HG02938 (cell line): ENCODE measurements at regions not wholly inside any gene's neighbourhood (a gene's known extent, or its start where the extent isn't known, plus 50 kb on each side); places are given as distances from the start of the nearest gene placed in this dataset.
"Not testable (repeated sequence)": the region's sequence is repeated elsewhere in the genome, so short reads cannot be mapped to it uniquely, and the experiment has no call there.

ENCODE experiments used
- ATAC-seq: cut with Tn5 transposase; IDR thresholded peaks from one replicate; pipeline ENCODE4 v1.9.1; 2021; ENCODE audit warnings: mild to moderate bottlenecking, moderate library complexity; ENCODE audit not compliant: unreplicated experiment

- ATAC-seq: no peak
Observed at GRCh38 chr7:37545619-37546534, 97.2 kb upstream of the ELMO1 start.

DNA sequence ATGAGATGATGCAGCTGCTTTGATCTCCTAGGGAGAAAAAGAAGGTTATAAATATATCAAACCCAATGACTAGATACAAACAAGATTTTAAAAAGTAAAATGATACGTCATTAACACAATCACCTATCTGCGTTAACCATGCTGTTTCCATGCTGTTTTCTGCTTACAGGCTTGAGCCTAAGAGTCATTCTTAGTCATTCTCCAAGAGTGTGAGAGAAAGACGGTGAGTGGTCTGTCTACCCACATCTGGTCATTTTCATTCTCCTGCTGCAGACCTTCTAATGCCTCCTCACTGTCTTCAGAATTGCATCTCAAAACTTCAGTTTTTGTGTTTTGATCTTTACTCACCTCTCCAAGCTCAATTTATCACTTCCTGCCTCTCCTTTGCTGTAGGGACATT lies 98.0 kb upstream of the ELMO1 start:
- ATAC-seq: no peak

DNA sequence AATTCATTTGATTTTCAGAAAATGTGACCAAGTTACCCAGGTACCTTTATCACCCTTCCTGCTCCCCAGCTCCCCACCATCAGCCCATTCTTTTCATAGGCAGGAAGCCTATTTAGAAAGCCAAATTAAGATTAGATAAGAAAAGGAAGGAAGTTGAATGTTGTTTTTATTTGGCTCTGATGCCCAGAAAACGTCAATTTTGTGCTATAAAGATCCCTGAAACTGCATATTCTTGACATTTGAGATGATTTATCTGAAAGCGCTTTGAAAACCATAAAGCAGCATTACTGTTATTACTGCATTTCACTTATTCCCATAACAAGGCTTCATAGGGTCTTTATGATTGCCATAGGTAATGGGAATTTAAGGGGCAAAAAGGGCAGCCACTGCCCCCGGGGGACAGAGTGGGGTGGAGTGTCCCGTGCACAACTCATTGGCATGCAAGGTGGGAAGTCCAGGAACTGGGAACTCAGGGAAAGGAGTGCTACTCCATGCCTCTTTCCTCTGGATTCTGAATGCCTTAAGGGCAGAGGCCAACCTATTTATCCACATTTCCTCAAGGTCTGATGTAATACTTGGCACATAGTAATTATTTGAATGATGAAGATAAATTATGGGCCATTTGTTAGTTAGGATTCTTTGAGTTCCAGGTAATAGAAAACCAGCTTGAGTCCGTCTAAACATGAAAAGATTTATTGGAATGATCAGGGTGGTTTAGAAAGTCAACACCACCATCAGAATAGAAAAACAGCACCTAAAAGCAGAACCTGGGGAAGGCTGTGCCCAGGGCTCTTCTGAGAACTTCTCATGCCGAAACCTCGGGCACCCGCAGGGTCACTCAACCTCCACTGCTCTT lies 100.6 kb upstream of the ELMO1 start:
- no peak for ATAC-seq

DNA sequence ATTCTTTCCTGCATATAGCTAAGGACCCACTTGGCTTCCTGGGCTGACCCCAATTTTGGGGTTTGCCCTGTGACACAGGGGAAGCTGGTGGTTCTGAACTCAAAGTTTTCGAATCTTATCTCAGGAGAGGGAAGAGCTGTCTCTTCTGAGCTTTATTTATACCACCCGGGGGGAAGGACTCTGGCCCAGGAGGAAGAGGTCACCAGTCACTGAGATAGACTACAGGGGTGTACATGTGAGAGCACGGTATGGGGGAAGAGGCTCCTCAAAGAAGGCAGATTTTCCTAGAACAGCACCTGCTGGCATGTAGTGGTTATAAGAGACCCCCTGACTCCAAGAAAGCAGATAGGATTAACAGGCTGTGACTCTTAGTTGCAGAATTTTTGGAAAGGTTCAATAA lies 101.8 kb upstream of the ELMO1 start:
- no peak for ATAC-seq

DNA sequence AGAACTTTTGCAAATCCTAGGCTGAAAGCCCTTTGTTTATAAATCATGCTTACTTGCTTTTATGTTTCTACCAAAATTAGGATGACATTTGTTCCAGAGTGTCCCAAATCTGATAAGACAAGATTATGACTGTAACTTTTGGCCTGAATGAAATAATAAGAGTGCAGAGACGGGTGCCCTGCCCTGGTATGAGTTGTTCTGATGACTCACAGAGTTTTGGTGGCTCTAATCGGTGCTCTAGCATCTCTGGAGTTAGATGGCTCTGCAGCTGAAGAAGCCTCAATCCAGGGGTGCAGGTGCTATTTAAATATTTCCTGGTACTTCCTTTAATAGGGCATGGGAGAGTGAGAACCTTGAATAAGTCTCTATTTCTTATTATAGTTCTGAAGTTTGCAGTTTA lies 102.2 kb upstream of the ELMO1 start:
- no peak for ATAC-seq

DNA sequence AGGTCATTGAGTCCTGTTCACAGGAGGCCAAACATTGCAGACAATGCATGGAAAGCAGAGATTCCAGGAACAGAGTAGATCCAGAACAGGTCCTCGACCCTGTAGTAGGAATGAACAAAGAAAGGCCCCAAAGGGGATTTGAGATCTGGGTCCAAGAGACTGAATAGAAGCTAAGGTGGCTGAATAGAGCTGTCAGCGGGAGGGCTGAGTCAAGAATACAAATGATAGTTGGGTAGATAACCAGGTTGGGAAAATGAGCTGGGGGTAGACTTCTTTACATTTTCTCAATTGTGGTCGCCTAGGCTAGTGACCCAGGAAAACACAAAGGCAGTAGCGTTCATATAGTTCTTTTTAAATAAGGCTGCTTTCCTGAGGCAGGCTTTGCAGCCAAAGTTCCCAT lies 103.4 kb upstream of the ELMO1 start:
- no peak for ATAC-seq

- not testable (repeated sequence) for ATAC-seq
Observed at GRCh38 chr7:37552439-37552838, 103.8 kb upstream of the ELMO1 start.

- ATAC-seq: no peak
Observed at GRCh38 chr7:37555528-37555927, 106.9 kb upstream of the ELMO1 start.

DNA sequence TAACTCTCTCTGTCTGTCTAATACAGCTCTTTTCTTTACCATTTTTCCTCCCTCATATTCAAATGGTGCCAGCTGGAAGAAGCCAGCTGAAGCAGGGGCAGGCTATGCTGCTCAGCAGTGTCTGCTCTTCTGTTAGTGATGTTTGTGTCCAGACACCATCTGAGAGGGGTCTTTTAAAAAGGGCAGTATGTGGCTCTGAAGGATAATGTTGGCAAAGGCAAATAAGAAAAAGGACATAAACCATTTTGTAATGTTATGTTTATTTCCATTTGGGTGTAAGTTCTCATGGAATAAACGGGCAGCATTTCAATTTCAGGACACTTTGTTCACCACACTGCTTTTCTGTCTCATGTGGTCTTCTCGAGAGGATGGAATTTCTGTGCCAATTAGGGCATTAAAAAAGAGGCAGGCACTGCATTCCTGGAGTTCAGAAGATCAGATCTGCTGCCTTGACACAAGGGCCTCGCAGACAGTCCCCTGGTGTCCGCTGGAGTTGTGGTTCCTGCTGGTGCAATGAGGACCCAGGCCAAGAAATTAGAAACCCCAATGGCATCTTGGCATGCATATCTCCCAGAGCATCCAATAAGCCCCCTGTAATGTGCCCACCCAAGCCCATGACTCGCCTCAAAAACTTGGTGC lies 109.0 kb upstream of the ELMO1 start:
- ATAC-seq: no peak

GRCh38 chr7:37558320-37559096 lies 109.8 kb upstream of the ELMO1 start:
- no peak for ATAC-seq

- no peak for ATAC-seq
Observed at GRCh38 chr7:37570145-37570544, 113.4 kb upstream of the GPR141 start.

GRCh38 chr7:37571806-37572205 lies 111.8 kb upstream of the GPR141 start:
- ATAC-seq: no peak

GRCh38 chr7:37577412-37577811 lies 106.2 kb upstream of the GPR141 start:
- ATAC-seq: no peak

DNA sequence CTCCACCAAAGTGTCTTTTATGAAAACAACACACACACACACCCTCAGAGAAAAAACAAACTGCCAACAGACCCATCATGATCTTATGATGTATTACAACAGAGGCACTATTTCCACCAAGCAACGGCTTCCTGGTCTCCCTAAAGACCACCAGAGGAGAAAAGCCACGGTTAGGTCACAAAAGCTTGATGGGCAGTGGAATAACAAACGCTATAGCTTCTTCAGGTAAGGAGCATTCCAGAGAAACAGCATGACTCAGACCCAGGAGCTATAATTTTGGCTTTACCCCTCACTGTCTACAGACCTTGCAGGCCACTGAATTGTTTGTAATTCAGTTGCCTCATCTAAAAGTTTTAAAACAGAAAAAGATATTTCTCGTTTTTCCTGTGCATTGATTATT lies 105.7 kb upstream of the GPR141 start:
- ATAC-seq: no peak

DNA sequence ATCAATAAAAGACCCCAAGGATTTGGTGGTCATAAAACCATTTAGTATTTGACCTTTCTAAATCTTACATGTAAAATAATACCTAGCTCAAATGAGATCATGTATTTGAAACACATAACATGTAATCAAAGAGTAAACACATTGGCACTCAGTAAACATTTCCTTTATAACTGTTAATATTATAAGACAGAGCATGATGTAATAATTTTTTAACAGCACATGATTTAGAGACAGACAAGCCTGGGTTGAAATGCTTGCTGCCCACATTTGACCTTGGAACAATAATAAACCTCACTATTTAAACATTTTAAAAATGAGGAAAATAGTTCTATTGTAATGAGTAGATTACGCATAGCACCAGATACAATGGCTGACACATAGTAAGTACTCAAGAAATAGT lies 105.2 kb upstream of the GPR141 start:
- no peak for ATAC-seq

- ATAC-seq: no peak
Observed at GRCh38 chr7:37580376-37580775, 103.2 kb upstream of the GPR141 start.

- ATAC-seq: not testable (repeated sequence)
Observed at GRCh38 chr7:37584651-37585463, 98.7 kb upstream of the GPR141 start.

DNA sequence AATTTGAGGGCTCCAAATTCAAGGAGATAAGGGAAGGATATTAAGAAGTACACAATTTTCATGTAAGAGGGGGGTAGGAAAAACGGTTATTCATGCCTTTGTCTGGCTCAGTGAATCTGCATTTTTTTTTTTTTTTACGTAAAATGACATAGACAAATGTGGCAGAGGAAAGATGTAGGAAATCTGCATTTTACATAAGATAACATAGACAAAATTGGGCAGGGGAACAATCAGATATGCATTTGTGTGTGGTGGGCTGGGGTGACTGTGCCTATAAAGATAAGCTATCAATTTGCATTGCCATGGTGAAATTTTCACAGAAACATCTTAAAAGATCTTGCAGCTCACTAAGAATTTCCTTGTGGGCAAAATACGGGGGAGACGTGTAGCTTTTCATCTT lies 92.7 kb upstream of the GPR141 start:
- no peak for ATAC-seq

GRCh38 chr7:37592366-37592765 lies 91.2 kb upstream of the GPR141 start:
- no peak for ATAC-seq

DNA sequence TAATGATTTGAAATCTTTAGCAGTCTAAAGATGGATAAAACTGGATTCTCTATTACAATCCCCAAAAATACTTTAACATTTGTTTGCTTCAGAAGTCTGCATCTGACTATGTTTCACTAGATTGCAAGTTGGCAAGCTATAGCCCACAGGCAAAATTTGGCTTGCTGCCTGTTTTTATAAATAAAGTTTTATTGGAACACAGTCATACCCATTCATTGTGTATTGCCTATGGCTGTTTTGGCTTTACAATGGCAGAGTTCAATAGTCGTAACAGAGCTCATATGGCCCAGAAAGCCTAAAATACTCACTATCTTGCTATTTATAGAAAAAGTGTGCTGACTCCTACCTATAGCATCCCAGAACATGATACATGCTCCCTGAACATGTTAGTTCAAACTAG lies 89.0 kb upstream of the GPR141 start:
- no peak for ATAC-seq
